NT2/D1 (cell line): ENCODE measurements at regions not wholly inside any gene's neighbourhood (a gene's known extent, or its start where the extent isn't known, plus 50 kb on each side); places are given as distances from the start of the nearest gene placed in this dataset.
"Not testable (repeated sequence)": the region's sequence is repeated elsewhere in the genome, so short reads cannot be mapped to it uniquely, and the experiment has no call there.

Source experiments
- DNase-seq: peaks from one replicate; pipeline ENCODE4 v3.0.0-alpha.2; 2011; ENCODE audit warnings: low read depth, low spot score
- H3K27me3 ChIP-seq: 2 replicates; pipeline ENCODE4 v1.6.0; 2011; ENCODE audit warnings: mild to moderate bottlenecking; ENCODE audit not compliant: insufficient read length, insufficient read depth
- H3K36me3 ChIP-seq: 2 replicates; pipeline ENCODE4 v1.6.1; 2011; ENCODE audit warnings: mild to moderate bottlenecking, low read length, mixed read lengths; ENCODE audit not compliant: insufficient read depth, insufficient read length
- H3K4me1 ChIP-seq: 2 replicates; pipeline ENCODE4 v1.5.1; 2011; ENCODE audit not compliant: insufficient read depth, insufficient read length
- H3K4me3 ChIP-seq: 2 replicates; pipeline ENCODE4 v1.5.1; 2011; ENCODE audit warnings: low read depth; ENCODE audit not compliant: insufficient read length
- H3K9ac ChIP-seq: 2 replicates; pipeline ENCODE4 v1.6.0; 2011; ENCODE audit warnings: low read depth; ENCODE audit not compliant: insufficient read length
- H3K9me3 ChIP-seq: 2 replicates; pipeline ENCODE4 v1.5.1; 2011; ENCODE audit warnings: mild to moderate bottlenecking, low read length; ENCODE audit not compliant: insufficient read depth
- SUZ12 ChIP-seq: IDR thresholded peaks from 2 replicates; pipeline ENCODE4 v1.6.1; 2011; ENCODE audit not compliant: insufficient read length, insufficient read depth; ENCODE audit errors: extremely low read depth
- YY1 ChIP-seq: IDR thresholded peaks from 2 replicates; pipeline ENCODE4 v1.6.1; 2011; ENCODE audit not compliant: insufficient read length, insufficient read depth
- ZNF274 ChIP-seq: IDR thresholded peaks from 2 replicates; pipeline ENCODE4 v1.6.1; 2011; ENCODE audit warnings: mild to moderate bottlenecking, low read depth, low read length

- no peak overlapping the region for H3K9ac ChIP-seq
- H3K36me3 ChIP-seq, result no peaks in the 10 kb centered on the region
- TF ChIP-seq SUZ12 (no peak), ZNF274 (no peak), YY1 (no peak)
- no peak for DNase-seq
- no peaks in the 10 kb centered on the region for H3K4me1 ChIP-seq
- H3K4me3 ChIP-seq, result no peak overlapping the region
- no peaks in the 10 kb centered on the region for H3K9me3 ChIP-seq
- no peaks in the 10 kb centered on the region for H3K27me3 ChIP-seq
Measured at GRCh38 chr6:155828989-155829388, 373.4 kb upstream of the NOX3 start.

DNA sequence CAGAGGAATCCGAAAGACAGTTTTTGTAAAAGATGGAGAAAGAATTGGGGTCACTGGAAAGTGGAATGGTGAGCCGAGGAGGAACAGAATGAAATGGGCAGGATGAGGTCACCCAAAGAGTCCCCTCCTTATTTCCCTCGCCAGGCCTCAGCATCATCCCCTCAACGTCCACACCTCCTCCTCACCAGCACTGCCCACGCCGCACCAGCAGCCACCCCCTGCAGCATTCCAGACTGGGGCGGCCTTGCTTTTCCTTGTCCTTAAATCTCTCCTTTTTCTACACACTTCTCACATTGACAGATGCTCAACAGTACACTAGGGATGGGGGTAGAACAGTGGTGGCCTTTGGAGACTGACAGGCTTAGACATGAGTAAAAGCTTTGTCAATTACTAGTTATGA lies 363.1 kb upstream of the NOX3 start:
- TF ChIP-seq SUZ12 (no peak), YY1 (no peak), ZNF274 (no peak)
- H3K27me3 ChIP-seq, result no peaks in the 10 kb centered on the region
- no peaks in the 10 kb centered on the region for H3K9me3 ChIP-seq
- H3K4me1 ChIP-seq, result no peaks in the 10 kb centered on the region
- DNase-seq, result no peak
- H3K36me3 ChIP-seq, result no peaks in the 10 kb centered on the region
- no peak overlapping the region for H3K4me3 ChIP-seq
- no peak overlapping the region for H3K9ac ChIP-seq

DNA sequence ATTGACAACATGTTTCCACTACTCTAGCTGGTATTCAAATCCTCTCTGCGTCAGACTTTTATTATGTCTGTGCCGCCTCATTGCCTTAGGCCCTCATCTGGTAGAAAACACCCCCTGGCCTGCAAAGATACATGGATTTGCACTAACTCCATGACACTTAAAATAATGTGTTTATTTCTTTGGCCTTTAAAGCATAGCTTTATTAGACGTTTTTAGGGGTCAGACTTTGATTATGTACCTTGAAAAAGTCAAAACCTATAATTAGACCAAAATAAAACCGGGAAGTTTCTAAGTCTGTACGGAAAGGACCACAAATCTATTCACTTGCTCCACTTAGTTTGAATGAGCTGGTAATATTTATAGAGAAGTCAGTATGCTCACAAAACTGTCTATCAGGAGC lies 357.9 kb upstream of the NOX3 start:
- Histone ChIP-seq H3K9me3 (no peaks in the 10 kb centered on the region), H3K4me1 (no peaks in the 10 kb centered on the region), H3K36me3 (no peaks in the 10 kb centered on the region), H3K27me3 (no peaks in the 10 kb centered on the region), H3K9ac (no peak overlapping the region), H3K4me3 (no peak overlapping the region)
- no peak for DNase-seq
- TF ChIP-seq YY1, result no peak
- TF ChIP-seq SUZ12, result no peak
- no peak for TF ChIP-seq ZNF274

DNA sequence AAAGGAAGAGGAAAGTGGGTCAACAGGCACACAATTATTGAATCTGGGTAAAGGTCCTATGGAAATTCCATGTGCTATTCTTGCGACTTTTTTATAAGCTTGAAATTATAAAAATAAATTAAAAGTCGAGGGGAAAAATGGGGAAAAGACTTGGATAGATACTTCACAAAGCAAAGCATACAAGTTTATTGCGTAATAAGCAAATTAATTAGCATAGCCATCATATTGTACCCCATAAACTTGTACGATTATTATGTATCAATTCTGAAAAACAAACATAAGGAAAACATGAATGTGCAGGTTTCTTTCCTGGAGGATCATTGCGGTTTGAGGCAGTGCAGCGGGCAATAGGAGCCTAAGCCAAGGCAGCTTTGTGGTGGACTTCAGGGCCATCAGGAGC lies 351.6 kb upstream of the NOX3 start:
- H3K4me3 ChIP-seq, result no peak overlapping the region
- no peak for DNase-seq
- no peaks in the 10 kb centered on the region for H3K4me1 ChIP-seq
- no peaks in the 10 kb centered on the region for H3K27me3 ChIP-seq
- H3K9ac ChIP-seq, result no peak overlapping the region
- H3K9me3 ChIP-seq, result no peaks in the 10 kb centered on the region
- H3K36me3 ChIP-seq, result no peaks in the 10 kb centered on the region
- no peak for TF ChIP-seq SUZ12
- TF ChIP-seq ZNF274, result no peak
- TF ChIP-seq YY1, result no peak

- TF ChIP-seq YY1, result no peak
- TF ChIP-seq SUZ12, result no peak
- TF ChIP-seq ZNF274, result no peak
- Histone ChIP-seq H3K9ac (no peak overlapping the region), H3K36me3 (no peaks in the 10 kb centered on the region), H3K4me1 (no peaks in the 10 kb centered on the region), H3K27me3 (no peaks in the 10 kb centered on the region), H3K4me3 (no peak overlapping the region), H3K9me3 (no peaks in the 10 kb centered on the region)
- DNase-seq, result no peak
Measured at GRCh38 chr6:155801046-155801445, 345.4 kb upstream of the NOX3 start.

- H3K9ac ChIP-seq, DNase-seq, H3K4me3 ChIP-seq, H3K4me1 ChIP-seq, H3K9me3 ChIP-seq, H3K36me3 ChIP-seq, H3K27me3 ChIP-seq: not testable (repeated sequence)
Measured at GRCh38 chr6:155798876-155799275, 343.2 kb upstream of the NOX3 start.

GRCh38 chr6:155795173-155795796 lies 339.6 kb upstream of the NOX3 start:
- Histone ChIP-seq H3K36me3 (no peaks in the 10 kb centered on the region), H3K4me1 (no peaks in the 10 kb centered on the region), H3K4me3 (no peak overlapping the region), H3K9ac (no peak overlapping the region), H3K27me3 (no peaks in the 10 kb centered on the region), H3K9me3 (no peaks in the 10 kb centered on the region)
- DNase-seq, result no peak
- no peak for TF ChIP-seq ZNF274
- TF ChIP-seq SUZ12, result no peak
- TF ChIP-seq YY1, result no peak

DNA sequence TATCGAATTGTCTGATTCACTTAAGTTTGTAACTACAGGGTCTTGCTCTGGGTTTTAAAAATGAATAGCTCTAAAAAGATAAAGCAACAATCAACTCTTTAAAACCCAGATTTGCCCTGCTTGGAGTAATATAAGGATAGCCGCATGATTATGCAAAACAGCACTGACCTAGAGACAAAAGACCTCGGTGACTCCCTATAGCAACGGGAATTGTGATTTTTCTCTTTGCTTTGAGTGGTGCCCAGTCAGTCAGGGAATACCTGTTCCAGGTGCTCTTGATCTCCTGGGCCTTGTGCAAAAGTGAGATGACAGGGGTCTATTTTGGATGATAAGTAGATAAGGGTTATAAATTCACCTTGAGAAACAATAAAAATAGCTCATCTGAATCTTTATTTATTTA lies 336.3 kb upstream of the NOX3 start:
- Histone ChIP-seq H3K9me3 (no peaks in the 10 kb centered on the region), H3K36me3 (no peaks in the 10 kb centered on the region), H3K27me3 (no peaks in the 10 kb centered on the region), H3K4me3 (no peak overlapping the region), H3K4me1 (no peaks in the 10 kb centered on the region), H3K9ac (no peak overlapping the region)
- no peak for DNase-seq
- no peak for TF ChIP-seq SUZ12
- TF ChIP-seq YY1, result no peak
- no peak for TF ChIP-seq ZNF274
